EH (cell line): ENCODE measurements at regions not wholly inside any gene's neighbourhood (a gene's known extent, or its start where the extent isn't known, plus 50 kb on each side); places are given as distances from the start of the nearest gene placed in this dataset.
A peak's percentile ranks its signal among the peaks of the same experiment; 100 is the strongest.

ENCODE experiments used
- DNase-seq: peaks from one replicate; pipeline ENCODE4 v3.0.0-alpha.2; 2015; ENCODE audit warnings: low read depth

DNA sequence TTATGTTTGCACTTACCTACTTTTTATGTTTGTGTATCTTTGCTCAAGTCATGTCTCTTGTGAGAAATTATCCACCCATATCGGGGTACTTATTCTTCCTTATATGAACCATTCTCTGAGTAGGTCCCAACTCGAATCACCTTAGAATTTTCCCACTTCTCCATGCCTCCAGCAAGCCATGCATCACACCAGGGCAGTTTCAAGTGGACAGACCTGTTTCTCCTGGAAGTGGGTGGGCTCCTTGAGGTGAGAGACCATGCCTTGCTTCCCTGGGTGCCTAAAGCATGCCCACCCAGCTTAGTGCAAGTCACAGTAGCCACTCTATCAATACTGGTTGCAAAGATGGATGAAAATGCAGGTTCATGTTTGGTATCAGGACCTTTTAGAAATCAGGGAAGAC is 187.2 kb downstream of the KIT start:
- DNase-seq, result no peak

- DNase-seq, result no peak
Measured at GRCh38 chr4:54843946-54844345, 186.2 kb downstream of the KIT start.

- no peak for DNase-seq
Measured at GRCh38 chr4:54843106-54843505, 185.3 kb downstream of the KIT start.

- no peak for DNase-seq
Measured at GRCh38 chr4:54842656-54843055, 184.9 kb downstream of the KIT start.

DNA sequence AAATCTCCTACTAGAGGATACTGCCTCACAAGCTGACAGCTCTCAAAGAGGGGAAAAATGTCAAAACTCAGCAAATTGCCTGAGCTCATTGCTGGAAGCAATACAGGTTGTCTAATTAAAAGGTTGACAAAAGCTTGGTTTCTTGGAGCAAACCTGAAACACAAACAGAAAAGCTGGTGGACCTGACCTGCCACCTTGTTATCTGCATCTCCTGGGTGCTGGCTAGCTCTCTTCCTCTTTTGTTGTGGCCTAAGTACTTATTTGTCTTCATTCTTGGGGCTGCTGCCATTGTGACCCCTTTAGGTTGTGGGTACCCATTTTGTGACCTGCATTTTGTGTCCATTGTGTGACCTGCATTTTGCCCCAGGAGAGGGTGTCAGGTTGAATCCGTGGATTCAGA is 184.5 kb downstream of the KIT start:
- no peak for DNase-seq

DNA sequence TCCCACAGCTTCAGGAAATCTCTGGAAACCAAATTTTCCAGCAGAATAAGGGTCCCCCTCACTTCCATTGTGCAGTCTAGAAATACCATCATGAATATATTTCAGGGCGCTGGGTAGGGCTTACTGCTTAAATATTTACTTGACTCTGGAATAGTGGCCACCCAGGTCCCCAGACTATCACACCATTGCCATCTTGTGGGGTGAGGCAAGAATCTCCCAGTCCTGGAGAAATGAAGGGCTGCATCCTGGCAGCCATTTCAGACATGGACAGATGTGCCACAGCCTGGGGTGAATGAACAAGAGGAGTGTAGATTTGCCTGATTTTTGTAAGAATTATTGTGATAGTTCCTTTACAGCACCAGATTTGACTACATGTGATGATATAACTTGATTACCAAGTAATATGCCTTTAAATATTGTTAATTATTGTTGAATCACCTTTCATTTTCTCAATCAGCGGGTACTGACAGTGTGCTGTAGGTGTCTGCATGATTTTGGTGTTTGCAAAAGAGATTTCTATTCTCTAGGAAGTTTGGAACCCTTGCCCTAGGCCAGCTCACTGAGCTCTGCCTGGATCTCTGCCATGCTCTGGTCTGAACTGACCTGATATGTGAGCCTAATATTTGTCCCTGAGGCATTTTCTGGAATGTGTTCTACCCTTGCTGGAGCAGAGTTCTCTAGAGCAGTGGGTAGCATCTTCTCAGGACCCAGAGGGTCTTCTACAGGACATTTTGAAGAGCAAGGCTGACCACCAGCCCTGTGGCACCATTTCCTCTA is 183.4 kb downstream of the KIT start:
- DNase-seq, result peak; percentile 71

- DNase-seq, result no peak
Measured at GRCh38 chr4:54840430-54840829, 182.7 kb downstream of the KIT start.

GRCh38 chr4:54838301-54838700 is 180.5 kb downstream of the KIT start:
- no peak for DNase-seq

GRCh38 chr4:54837576-54838140 is 179.9 kb downstream of the KIT start:
- DNase-seq, result peak; percentile 26

DNA sequence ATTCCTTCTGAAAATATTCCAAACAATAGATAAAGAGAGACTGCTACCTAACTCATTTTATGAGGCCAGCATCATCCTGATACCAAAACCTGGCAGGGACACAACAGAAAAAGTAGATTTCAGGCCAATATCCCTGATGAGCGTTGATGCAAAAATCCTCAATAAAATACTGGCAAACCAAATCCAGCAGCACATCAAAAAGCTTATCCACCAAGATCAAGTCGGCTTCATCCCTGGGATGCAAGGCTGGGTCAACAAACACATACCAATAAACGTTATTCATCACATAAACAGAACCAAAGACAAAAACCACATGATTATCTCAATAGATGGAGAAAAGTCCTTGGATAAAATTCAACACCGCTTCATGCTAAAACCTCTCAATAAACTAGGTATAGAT is 170.6 kb downstream of the KIT start:
- peak; percentile 48 for DNase-seq

DNA sequence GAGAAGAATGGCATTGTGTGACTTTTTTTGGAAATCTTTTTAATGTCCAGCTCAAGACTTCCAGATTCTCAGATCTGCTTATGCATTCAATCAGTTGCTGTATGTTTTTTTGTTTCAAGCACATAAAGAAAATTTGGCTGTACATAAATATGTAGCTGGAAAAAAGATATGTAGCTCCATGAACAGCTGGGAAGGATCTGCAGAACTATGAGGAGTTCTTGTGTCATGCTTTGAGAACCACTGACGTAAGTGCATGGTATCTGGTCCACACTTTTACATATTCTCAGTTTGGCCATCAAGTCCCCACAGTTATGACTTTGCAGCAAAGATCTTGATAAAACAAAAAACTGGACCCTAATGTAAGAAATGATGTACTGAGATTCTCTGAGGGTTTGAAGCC is 165.9 kb downstream of the KIT start:
- DNase-seq, result no peak

DNA sequence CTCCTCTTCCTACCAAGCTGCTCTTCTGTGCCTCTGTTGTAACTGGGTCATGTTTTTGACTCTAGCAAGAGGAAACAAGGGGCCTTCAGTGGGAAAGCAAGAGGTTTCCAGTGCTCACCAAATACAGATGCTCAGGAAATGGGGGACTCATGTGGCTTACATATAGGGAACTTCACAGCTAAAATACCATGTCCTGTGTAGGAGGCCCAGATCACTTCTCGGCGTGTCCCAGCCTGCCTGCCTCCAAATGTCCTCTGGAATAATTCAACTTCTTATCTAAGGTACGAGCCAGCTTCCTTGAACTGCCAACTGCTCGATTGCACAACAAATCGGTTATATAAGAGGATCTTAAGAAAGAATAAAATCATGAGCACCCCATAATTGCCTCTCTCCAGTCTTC is 161.3 kb downstream of the KIT start:
- DNase-seq, result no peak

GRCh38 chr4:54818481-54818880 is 160.7 kb downstream of the KIT start:
- no peak for DNase-seq

- no peak for DNase-seq
Measured at GRCh38 chr4:54813674-54814073, 155.9 kb downstream of the KIT start.

- DNase-seq, result no peak
Measured at GRCh38 chr4:54806351-54806750, 148.6 kb downstream of the KIT start.

GRCh38 chr4:54802336-54802735 is 144.6 kb downstream of the KIT start:
- no peak for DNase-seq

- DNase-seq, result peak; percentile 5
Measured at GRCh38 chr4:54800831-54801530, 143.2 kb downstream of the KIT start.

GRCh38 chr4:54794579-54794978 is 136.8 kb downstream of the KIT start:
- no peak for DNase-seq

DNA sequence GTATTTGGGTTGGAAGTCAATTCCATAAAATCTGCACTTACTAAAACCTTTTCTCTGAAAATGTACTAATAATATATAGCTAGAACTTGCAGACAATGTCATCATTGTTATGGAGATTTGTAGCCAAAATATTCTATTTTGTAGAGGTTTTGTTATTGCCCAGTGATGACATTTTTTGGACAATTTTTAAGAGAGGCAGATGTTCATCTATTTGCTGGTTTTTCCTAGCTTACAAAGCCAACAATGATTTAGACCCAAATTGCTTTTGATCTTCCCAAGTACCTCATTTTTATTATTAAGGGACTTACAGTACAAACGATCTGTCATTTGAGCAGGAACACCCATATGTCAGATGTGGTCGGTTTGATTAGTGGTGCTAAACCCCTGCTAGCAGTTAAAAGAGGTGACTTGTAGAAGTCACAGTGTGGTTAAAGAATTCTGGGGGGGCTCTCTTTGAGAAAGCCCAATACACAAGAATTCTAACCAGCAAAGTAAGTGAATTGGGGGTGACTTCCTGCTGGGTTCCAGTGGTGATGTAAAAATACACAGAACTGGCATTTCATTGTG is 136.2 kb downstream of the KIT start:
- DNase-seq, result no peak
